ENCODE measurements at regions not wholly inside any gene's neighbourhood (a gene's known extent, or its start where the extent isn't known, plus 50 kb on each side); places are given as distances from the start of the nearest gene placed in this dataset.

GRCh38 chr21:41573902-41574690 lies 66.1 kb upstream of the TMPRSS2 start:
- Histone ChIP-seq H2AFZ (no peak overlapping the region), H3K27ac (no peak overlapping the region), H3K4me1 (no peaks in the 10 kb centered on the region), H3K79me2 (no peaks in the 10 kb centered on the region), H3K36me3 (ENCODE audit: control insufficient read depth, insufficient read depth, low read length) (no peaks in the 10 kb centered on the region), H3K4me3 (ENCODE audit: low read depth, low read length) (no peak overlapping the region), H3K4me2 (ENCODE audit: low read length) (no peak overlapping the region), H3K27me3 (ENCODE audit: control insufficient read depth, insufficient read depth, low read length) (no peaks in the 10 kb centered on the region), H3K9me3 (ENCODE audit: control insufficient read depth, low read length) (no peaks in the 10 kb centered on the region), H3K9ac (no peak overlapping the region)
- no peak for TF ChIP-seq CTCF (IDR thresholded peaks at IDR 0.05)

- H3K36me3 ChIP-seq (ENCODE audit: control insufficient read depth, insufficient read depth, low read length) = no peaks in the 10 kb centered on the region
- no peak overlapping the region for H2AFZ ChIP-seq
- no peaks in the 10 kb centered on the region for H3K79me2 ChIP-seq
- TF ChIP-seq CTCF (IDR thresholded peaks at IDR 0.05) = no peak
- H3K27ac ChIP-seq = no peak overlapping the region
- H3K4me1 ChIP-seq = no peaks in the 10 kb centered on the region
- H3K9me3 ChIP-seq (ENCODE audit: control insufficient read depth, low read length) = no peaks in the 10 kb centered on the region
- H3K27me3 ChIP-seq (ENCODE audit: control insufficient read depth, insufficient read depth, low read length) = no peaks in the 10 kb centered on the region
- no peak overlapping the region for H3K9ac ChIP-seq
- H3K4me2 ChIP-seq (ENCODE audit: low read length) = no peak overlapping the region
- H3K4me3 ChIP-seq (ENCODE audit: low read depth, low read length) = no peak overlapping the region
Measured at GRCh38 chr21:41571938-41572510, 64.1 kb upstream of the TMPRSS2 start.

- Histone ChIP-seq H2AFZ (no peak overlapping the region), H3K9ac (no peak overlapping the region), H3K4me1 (no peaks in the 10 kb centered on the region), H3K79me2 (no peaks in the 10 kb centered on the region), H3K4me3 (ENCODE audit: low read depth, low read length) (no peak overlapping the region), H3K4me2 (ENCODE audit: low read length) (no peak overlapping the region), H3K27ac (no peak overlapping the region), H3K9me3 (ENCODE audit: control insufficient read depth, low read length) (no peaks in the 10 kb centered on the region), H3K27me3 (ENCODE audit: control insufficient read depth, insufficient read depth, low read length) (no peaks in the 10 kb centered on the region), H3K36me3 (ENCODE audit: control insufficient read depth, insufficient read depth, low read length) (no peaks in the 10 kb centered on the region)
- no peak for TF ChIP-seq CTCF (IDR thresholded peaks at IDR 0.05)
Measured at GRCh38 chr21:41570791-41571355, 62.9 kb upstream of the TMPRSS2 start.

- no peaks in the 10 kb centered on the region for H3K9me3 ChIP-seq (ENCODE audit: control insufficient read depth, low read length)
- H3K27ac ChIP-seq = no peak overlapping the region
- no peak overlapping the region for H2AFZ ChIP-seq
- H3K79me2 ChIP-seq = no peaks in the 10 kb centered on the region
- H3K4me2 ChIP-seq (ENCODE audit: low read length) = no peak overlapping the region
- H3K27me3 ChIP-seq (ENCODE audit: control insufficient read depth, insufficient read depth, low read length) = no peaks in the 10 kb centered on the region
- H3K4me1 ChIP-seq = no peaks in the 10 kb centered on the region
- no peak overlapping the region for H3K9ac ChIP-seq
- no peak overlapping the region for H3K4me3 ChIP-seq (ENCODE audit: low read depth, low read length)
- H3K36me3 ChIP-seq (ENCODE audit: control insufficient read depth, insufficient read depth, low read length) = no peaks in the 10 kb centered on the region
- TF ChIP-seq CTCF (IDR thresholded peaks at IDR 0.05) = no peak
Measured at GRCh38 chr21:41568606-41569385, 60.8 kb upstream of the TMPRSS2 start.

Data from parathyroid adenoma (tissue), 2 donors.